Ovary (tissue), 3 donors: ENCODE measurements at regions not wholly inside any gene's neighbourhood (a gene's known extent, or its start where the extent isn't known, plus 50 kb on each side); places are given as distances from the start of the nearest gene placed in this dataset.

Source experiments
- POLR2A ChIP-seq: fragments of 450-650 bp; IDR thresholded peaks from one replicate; pipeline ENCODE4 v1.6.1; 2017; ENCODE audit warnings: antibody characterized with exemption, mild to moderate bottlenecking, moderate library complexity
- TF ChIP-seq, protein P1 (sequence below), 3 donors: fragments of 450-650 bp in 2 of 3; fragments of 200-600 bp in 1 of 3; IDR thresholded peaks; one replicate each; pipeline versions ENCODE4 v1.5.1 to v1.8.0; 2016 to 2022; ENCODE audit warnings: antibody characterized with exemption in 3 of 3, mild to moderate bottlenecking in 1 of 3
- donor health status: DM: no; HTN: no; CAD: no.

DNA sequence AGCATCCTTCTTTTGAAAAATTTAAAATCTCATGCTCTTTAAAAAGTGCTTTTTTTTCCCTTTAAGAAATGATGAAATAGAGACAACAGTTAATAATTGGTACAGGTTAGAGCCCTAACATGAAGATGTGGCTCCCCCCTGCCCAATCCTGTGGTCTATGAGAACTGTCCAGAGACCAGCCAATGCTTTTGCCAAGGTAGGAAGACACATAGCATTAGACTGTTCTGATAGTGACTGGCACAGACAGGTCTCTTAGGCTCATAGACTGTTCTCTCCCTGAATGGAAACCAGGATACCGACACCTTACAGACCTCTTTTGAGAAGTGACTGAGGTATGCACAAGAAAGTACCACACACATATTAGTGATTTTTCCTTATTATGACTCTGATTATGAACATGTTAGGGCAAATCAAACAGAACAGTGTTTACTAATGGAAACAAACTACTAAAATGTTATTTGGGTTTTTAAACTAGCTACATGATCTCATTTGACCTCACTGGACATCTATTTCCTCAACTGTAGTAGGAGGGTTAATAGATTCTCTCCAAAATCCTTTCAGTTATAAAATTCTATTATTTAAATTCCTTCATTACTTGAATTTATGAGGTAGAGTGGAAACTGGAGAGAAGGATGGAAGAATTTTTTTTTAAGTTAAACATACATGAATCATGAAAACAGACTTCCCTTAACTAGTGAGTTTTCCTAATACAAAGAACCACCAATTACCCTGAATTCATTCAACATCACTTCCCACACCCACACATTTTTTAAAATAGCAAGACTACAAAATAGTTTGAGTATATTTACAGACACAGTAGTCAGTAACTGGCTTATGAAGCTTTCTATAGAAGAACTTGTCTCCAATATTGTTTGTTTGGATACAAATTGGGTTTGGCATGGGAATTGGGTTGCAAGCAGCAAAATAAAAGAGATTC is 120.4 kb downstream of the OGFRL1 start:
- TF ChIP-seq POLR2A, result no peak
- TF ChIP-seq, protein P1, sequence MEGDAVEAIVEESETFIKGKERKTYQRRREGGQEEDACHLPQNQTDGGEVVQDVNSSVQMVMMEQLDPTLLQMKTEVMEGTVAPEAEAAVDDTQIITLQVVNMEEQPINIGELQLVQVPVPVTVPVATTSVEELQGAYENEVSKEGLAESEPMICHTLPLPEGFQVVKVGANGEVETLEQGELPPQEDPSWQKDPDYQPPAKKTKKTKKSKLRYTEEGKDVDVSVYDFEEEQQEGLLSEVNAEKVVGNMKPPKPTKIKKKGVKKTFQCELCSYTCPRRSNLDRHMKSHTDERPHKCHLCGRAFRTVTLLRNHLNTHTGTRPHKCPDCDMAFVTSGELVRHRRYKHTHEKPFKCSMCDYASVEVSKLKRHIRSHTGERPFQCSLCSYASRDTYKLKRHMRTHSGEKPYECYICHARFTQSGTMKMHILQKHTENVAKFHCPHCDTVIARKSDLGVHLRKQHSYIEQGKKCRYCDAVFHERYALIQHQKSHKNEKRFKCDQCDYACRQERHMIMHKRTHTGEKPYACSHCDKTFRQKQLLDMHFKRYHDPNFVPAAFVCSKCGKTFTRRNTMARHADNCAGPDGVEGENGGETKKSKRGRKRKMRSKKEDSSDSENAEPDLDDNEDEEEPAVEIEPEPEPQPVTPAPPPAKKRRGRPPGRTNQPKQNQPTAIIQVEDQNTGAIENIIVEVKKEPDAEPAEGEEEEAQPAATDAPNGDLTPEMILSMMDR (IDR thresholded peaks at IDR 0.05), result no peak
